SK-N-SH treated with all-trans-retinoic acid at 6 μM for 48 hours (cell line): ENCODE measurements at regions not wholly inside any gene's neighbourhood (a gene's known extent, or its start where the extent isn't known, plus 50 kb on each side); places are given as distances from the start of the nearest gene placed in this dataset.

Source experiments
- ATAC-seq: fragments of 200-7000 bp; cut with Tn5 transposase; 3 replicates; pipeline ENCODE4 v1.9.1; 2020; ENCODE audit warnings: mild to moderate bottlenecking, moderate library complexity
- ARNTL ChIP-seq: fragments of 450-650 bp; formaldehyde crosslinking; IDR thresholded peaks from 2 replicates; pipeline ENCODE4 v1.5.0; 2020; ENCODE audit warnings: low read depth, mild to moderate bottlenecking, moderate library complexity, borderline replicate concordance
- BACH2 ChIP-seq: fragments of 250-450 bp; sonication (Bioruptor Pico); IDR thresholded peaks from 2 replicates; pipeline ENCODE4 v1.9.0; 2021; ENCODE audit warnings: mild to moderate bottlenecking, borderline replicate concordance
- CSDC2 ChIP-seq: fragments of 250-450 bp; sonication (Bioruptor Pico); IDR thresholded peaks from 2 replicates; pipeline ENCODE4 v1.5.0; 2020; ENCODE audit warnings: mild to moderate bottlenecking, moderate library complexity
- ESRRG ChIP-seq: fragments of 250-450 bp; sonication (Bioruptor Pico); IDR thresholded peaks from 2 replicates; pipeline ENCODE4 v1.6.1; 2021; ENCODE audit warnings: mild to moderate bottlenecking
- GLIS3 ChIP-seq: fragments of 250-450 bp; sonication (Bioruptor Pico); IDR thresholded peaks from 2 replicates; pipeline ENCODE4 v1.5.0; 2020; ENCODE audit warnings: mild to moderate bottlenecking, moderate library complexity
- ISL1 ChIP-seq: fragments of 250-450 bp; sonication (Bioruptor Pico); IDR thresholded peaks from 2 replicates; pipeline ENCODE4 v2.1.2; 2022; ENCODE audit warnings: mild to moderate bottlenecking, moderate library complexity
- OSR1 ChIP-seq: fragments of 250-450 bp; sonication (Bioruptor Pico); IDR thresholded peaks from 2 replicates; pipeline ENCODE4 v1.8.0; 2022; ENCODE audit warnings: moderate library complexity, mild to moderate bottlenecking, inconsistent platforms
- PPARA ChIP-seq: fragments of 250-450 bp; sonication (Bioruptor Pico); IDR thresholded peaks from 2 replicates; pipeline ENCODE4 v1.5.0; 2020; ENCODE audit warnings: mild to moderate bottlenecking, borderline replicate concordance
- RARB ChIP-seq: fragments of 250-450 bp; sonication (Bioruptor Pico); IDR thresholded peaks from 2 replicates; pipeline ENCODE4 v1.8.0; 2021; ENCODE audit warnings: mild to moderate bottlenecking, moderate library complexity
- SNAI2 ChIP-seq: fragments of 250-450 bp; sonication (Bioruptor Pico); IDR thresholded peaks from 2 replicates; pipeline ENCODE4 v1.5.0; 2020; ENCODE audit warnings: mild to moderate bottlenecking, moderate library complexity
- TCF4 ChIP-seq: fragments of 250-450 bp; sonication (Bioruptor Pico); IDR thresholded peaks from 2 replicates; pipeline ENCODE4 v1.8.0; 2021; ENCODE audit warnings: mild to moderate bottlenecking, moderate library complexity, borderline replicate concordance
- TOX ChIP-seq: fragments of 250-450 bp; sonication (Bioruptor Pico); IDR thresholded peaks from 2 replicates; pipeline ENCODE4 v1.8.0; 2021; ENCODE audit warnings: mild to moderate bottlenecking, moderate library complexity, borderline replicate concordance
- ZC3H10 ChIP-seq: fragments of 250-450 bp; sonication (Bioruptor Pico); IDR thresholded peaks from 2 replicates; pipeline ENCODE4 v1.5.1; 2021; ENCODE audit warnings: mild to moderate bottlenecking, moderate library complexity
- ZFP3 ChIP-seq: fragments of 250-450 bp; sonication (Bioruptor Pico); IDR thresholded peaks from 2 replicates; pipeline ENCODE4 v1.5.0; 2020; ENCODE audit warnings: mild to moderate bottlenecking, moderate library complexity
- ZFP30 ChIP-seq: fragments of 450-650 bp; formaldehyde crosslinking; IDR thresholded peaks from 2 replicates; pipeline ENCODE4 v1.5.0; 2022; ENCODE audit warnings: mild to moderate bottlenecking, moderate library complexity
- ZNF565 ChIP-seq: fragments of 450-650 bp; formaldehyde crosslinking; conservative IDR thresholded peaks from 2 replicates; pipeline ENCODE4 v1.5.0; 2020; ENCODE audit warnings: low read depth, mild to moderate bottlenecking, moderate library complexity
- ZNF70 ChIP-seq: fragments of 450-650 bp; formaldehyde crosslinking; IDR thresholded peaks from 2 replicates; pipeline ENCODE4 v1.5.0; 2020; ENCODE audit warnings: mild to moderate bottlenecking, moderate library complexity
- ZNF8 ChIP-seq: fragments of 450-650 bp; formaldehyde crosslinking; IDR thresholded peaks from 2 replicates; pipeline ENCODE4 v1.5.0; 2020; ENCODE audit warnings: mild to moderate bottlenecking, moderate library complexity
- TF ChIP-seq, protein P1 (sequence below): fragments of 250-450 bp; sonication (Bioruptor Pico); IDR thresholded peaks from 2 replicates; pipeline ENCODE4 v1.5.0; 2020; ENCODE audit warnings: mild to moderate bottlenecking, moderate library complexity
- TF ChIP-seq, protein P2 (sequence below): fragments of 250-450 bp; sonication (Bioruptor Pico); IDR thresholded peaks from 2 replicates; pipeline ENCODE4 v1.8.0; 2020; ENCODE audit warnings: mild to moderate bottlenecking, moderate library complexity, borderline replicate concordance
- TF ChIP-seq, protein P3 (sequence below): fragments of 250-450 bp; sonication (Bioruptor Pico); IDR thresholded peaks from 2 replicates; pipeline ENCODE4 v1.8.0; 2021; ENCODE audit warnings: low read depth, mild to moderate bottlenecking, moderate library complexity, borderline replicate concordance
- TF ChIP-seq, protein P4 (sequence below): fragments of 250-450 bp; sonication (Bioruptor Pico); IDR thresholded peaks from 2 replicates; pipeline ENCODE4 v1.5.1; 2021; ENCODE audit warnings: mild to moderate bottlenecking, moderate library complexity
- TF ChIP-seq, protein P5 (sequence below): fragments of 250-450 bp; sonication (Bioruptor Pico); IDR thresholded peaks from 2 replicates; pipeline ENCODE4 v1.5.1; 2020; ENCODE audit warnings: low read depth, mild to moderate bottlenecking, moderate library complexity

DNA sequence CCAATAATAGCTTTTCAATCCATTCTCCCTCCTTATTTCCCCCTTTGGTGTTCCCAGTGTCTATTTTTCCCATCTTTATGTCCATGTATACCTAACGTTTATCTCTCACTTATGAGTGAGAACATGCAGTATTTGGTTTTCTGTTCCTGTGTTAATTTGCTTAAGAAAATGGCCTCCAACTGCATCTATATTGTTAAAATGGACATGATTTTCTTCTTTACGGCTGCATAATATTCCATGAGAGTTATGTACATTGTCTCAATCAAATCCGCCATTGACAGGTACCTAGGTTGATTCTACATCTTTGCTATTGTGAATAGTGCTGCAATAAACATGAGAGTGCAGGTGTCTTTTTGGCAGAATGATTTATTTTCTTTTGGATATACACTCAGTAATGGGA, 126.7 kb downstream of the CTH start:
- TF ChIP-seq ZNF8 (CRISPR knock-in tag) (no peak), PPARA (no peak), TOX (CRISPR knock-in tag) (no peak), ZFP3 (no peak), GLIS3 (CRISPR knock-in tag) (no peak), ZFP30 (CRISPR knock-in tag) (no peak), ZC3H10 (CRISPR knock-in tag) (no peak), ZNF70 (CRISPR knock-in tag) (no peak), ISL1 (CRISPR knock-in tag) (no peak), RARB (no peak), OSR1 (no peak), BACH2 (CRISPR knock-in tag) (no peak), TCF4 (no peak), ESRRG (no peak)
- TF ChIP-seq, protein P1, sequence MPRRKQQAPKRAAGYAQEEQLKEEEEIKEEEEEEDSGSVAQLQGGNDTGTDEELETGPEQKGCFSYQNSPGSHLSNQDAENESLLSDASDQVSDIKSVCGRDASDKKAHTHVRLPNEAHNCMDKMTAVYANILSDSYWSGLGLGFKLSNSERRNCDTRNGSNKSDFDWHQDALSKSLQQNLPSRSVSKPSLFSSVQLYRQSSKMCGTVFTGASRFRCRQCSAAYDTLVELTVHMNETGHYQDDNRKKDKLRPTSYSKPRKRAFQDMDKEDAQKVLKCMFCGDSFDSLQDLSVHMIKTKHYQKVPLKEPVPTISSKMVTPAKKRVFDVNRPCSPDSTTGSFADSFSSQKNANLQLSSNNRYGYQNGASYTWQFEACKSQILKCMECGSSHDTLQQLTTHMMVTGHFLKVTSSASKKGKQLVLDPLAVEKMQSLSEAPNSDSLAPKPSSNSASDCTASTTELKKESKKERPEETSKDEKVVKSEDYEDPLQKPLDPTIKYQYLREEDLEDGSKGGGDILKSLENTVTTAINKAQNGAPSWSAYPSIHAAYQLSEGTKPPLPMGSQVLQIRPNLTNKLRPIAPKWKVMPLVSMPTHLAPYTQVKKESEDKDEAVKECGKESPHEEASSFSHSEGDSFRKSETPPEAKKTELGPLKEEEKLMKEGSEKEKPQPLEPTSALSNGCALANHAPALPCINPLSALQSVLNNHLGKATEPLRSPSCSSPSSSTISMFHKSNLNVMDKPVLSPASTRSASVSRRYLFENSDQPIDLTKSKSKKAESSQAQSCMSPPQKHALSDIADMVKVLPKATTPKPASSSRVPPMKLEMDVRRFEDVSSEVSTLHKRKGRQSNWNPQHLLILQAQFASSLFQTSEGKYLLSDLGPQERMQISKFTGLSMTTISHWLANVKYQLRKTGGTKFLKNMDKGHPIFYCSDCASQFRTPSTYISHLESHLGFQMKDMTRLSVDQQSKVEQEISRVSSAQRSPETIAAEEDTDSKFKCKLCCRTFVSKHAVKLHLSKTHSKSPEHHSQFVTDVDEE, result no peak
- TF ChIP-seq, protein P2, sequence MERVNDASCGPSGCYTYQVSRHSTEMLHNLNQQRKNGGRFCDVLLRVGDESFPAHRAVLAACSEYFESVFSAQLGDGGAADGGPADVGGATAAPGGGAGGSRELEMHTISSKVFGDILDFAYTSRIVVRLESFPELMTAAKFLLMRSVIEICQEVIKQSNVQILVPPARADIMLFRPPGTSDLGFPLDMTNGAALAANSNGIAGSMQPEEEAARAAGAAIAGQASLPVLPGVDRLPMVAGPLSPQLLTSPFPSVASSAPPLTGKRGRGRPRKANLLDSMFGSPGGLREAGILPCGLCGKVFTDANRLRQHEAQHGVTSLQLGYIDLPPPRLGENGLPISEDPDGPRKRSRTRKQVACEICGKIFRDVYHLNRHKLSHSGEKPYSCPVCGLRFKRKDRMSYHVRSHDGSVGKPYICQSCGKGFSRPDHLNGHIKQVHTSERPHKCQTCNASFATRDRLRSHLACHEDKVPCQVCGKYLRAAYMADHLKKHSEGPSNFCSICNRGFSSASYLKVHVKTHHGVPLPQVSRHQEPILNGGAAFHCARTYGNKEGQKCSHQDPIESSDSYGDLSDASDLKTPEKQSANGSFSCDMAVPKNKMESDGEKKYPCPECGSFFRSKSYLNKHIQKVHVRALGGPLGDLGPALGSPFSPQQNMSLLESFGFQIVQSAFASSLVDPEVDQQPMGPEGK (CRISPR knock-in tag), result no peak
- TF ChIP-seq, protein P3, sequence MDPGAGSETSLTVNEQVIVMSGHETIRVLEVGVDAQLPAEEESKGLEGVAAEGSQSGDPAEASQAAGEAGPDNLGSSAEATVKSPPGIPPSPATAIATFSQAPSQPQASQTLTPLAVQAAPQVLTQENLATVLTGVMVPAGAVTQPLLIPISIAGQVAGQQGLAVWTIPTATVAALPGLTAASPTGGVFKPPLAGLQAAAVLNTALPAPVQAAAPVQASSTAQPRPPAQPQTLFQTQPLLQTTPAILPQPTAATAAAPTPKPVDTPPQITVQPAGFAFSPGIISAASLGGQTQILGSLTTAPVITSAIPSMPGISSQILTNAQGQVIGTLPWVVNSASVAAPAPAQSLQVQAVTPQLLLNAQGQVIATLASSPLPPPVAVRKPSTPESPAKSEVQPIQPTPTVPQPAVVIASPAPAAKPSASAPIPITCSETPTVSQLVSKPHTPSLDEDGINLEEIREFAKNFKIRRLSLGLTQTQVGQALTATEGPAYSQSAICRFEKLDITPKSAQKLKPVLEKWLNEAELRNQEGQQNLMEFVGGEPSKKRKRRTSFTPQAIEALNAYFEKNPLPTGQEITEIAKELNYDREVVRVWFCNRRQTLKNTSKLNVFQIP (CRISPR knock-in tag), result no peak
- no peak for ATAC-seq

DNA sequence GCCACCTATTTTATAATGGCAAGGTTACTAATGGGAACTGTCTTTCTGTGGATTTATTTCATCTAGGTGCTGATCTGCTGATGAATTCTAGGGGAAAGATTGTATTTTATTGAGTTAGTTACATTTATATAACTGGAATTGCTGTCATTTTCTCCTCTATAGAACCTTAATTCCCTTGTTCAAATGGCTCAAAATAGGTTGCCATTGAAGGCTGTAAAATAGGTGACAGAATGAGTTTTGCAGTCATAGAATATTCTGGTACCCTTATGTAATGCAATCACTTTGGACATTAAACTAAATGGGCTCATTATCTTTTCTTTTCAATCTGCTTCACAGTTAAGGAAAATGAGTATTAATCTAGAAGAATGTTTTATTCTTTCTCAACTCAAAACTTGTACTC, 131.0 kb downstream of the CTH start:
- TF ChIP-seq, protein P4, sequence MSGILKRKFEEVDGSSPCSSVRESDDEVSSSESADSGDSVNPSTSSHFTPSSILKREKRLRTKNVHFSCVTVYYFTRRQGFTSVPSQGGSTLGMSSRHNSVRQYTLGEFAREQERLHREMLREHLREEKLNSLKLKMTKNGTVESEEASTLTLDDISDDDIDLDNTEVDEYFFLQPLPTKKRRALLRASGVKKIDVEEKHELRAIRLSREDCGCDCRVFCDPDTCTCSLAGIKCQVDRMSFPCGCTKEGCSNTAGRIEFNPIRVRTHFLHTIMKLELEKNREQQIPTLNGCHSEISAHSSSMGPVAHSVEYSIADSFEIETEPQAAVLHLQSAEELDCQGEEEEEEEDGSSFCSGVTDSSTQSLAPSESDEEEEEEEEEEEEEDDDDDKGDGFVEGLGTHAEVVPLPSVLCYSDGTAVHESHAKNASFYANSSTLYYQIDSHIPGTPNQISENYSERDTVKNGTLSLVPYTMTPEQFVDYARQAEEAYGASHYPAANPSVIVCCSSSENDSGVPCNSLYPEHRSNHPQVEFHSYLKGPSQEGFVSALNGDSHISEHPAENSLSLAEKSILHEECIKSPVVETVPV (CRISPR knock-in tag), result no peak
- TF ChIP-seq ISL1 (CRISPR knock-in tag) (no peak), GLIS3 (CRISPR knock-in tag) (no peak), ESRRG (no peak), ZNF70 (CRISPR knock-in tag) (no peak), ARNTL (CRISPR knock-in tag) (no peak), ZFP3 (no peak), ZNF565 (no peak), ZNF8 (CRISPR knock-in tag) (no peak), TCF4 (no peak), ZC3H10 (CRISPR knock-in tag) (no peak), SNAI2 (CRISPR knock-in tag) (no peak), CSDC2 (CRISPR knock-in tag) (no peak)
- TF ChIP-seq, protein P3 (CRISPR knock-in tag), result no peak
- TF ChIP-seq, protein P1, result no peak
- TF ChIP-seq, protein P5, sequence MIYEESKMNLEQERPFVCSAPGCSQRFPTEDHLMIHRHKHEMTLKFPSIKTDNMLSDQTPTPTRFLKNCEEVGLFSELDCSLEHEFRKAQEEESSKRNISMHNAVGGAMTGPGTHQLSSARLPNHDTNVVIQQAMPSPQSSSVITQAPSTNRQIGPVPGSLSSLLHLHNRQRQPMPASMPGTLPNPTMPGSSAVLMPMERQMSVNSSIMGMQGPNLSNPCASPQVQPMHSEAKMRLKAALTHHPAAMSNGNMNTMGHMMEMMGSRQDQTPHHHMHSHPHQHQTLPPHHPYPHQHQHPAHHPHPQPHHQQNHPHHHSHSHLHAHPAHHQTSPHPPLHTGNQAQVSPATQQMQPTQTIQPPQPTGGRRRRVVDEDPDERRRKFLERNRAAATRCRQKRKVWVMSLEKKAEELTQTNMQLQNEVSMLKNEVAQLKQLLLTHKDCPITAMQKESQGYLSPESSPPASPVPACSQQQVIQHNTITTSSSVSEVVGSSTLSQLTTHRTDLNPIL (CRISPR knock-in tag), result no peak
- no peak for ATAC-seq
